GM13977 (cell line): ENCODE measurements at regions not wholly inside any gene's neighbourhood (a gene's known extent, or its start where the extent isn't known, plus 50 kb on each side); places are given as distances from the start of the nearest gene placed in this dataset.

Experiments used
- DNase-seq: peaks from one replicate; pipeline ENCODE4 v3.0.0; 2012; ENCODE audit warnings: low spot score
- in situ Hi-C: fragments of 300-500 bp; cut with MboI; formaldehyde crosslinking; loops from one replicate; pipeline ENCODE4 v1.12.0; 2022; ENCODE audit warnings: low sequenced_read_pairs, low pct_unique_long_range_greater_than_20kb, mixed read lengths, inconsistent platforms; ENCODE audit not compliant: unreplicated experiment
- TF ChIP-seq, protein P1 (sequence below): IDR thresholded peaks from 2 replicates; pipeline ENCODE4 v1.5.1; 2012; ENCODE audit warnings: mild to moderate bottlenecking, control low read depth; ENCODE audit not compliant: insufficient read depth; ENCODE audit errors: extremely low read depth, missing control alignments

DNA sequence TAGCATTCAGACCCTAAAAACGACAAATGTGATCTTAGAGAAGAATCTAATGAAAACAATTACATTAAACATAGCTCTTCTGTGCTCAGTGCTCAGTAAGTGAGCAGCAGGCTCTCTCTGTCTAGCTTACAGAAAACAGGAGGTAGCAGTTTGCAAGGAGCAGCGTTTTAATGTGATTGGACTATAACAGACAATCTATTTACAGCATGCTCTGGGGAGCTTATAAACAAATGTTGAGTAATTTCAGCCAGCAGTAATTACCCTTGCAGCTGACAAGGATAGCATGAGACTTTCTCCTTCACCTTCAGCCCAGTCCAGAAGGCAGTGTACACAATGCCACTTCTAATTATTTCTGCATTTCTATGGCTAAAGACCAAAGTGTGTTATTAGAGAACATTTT lies 270.4 kb downstream of the FIGN start:
- in situ Hi-C loops: no loop called here
- DNase-seq: no peak
- TF ChIP-seq, protein P1, sequence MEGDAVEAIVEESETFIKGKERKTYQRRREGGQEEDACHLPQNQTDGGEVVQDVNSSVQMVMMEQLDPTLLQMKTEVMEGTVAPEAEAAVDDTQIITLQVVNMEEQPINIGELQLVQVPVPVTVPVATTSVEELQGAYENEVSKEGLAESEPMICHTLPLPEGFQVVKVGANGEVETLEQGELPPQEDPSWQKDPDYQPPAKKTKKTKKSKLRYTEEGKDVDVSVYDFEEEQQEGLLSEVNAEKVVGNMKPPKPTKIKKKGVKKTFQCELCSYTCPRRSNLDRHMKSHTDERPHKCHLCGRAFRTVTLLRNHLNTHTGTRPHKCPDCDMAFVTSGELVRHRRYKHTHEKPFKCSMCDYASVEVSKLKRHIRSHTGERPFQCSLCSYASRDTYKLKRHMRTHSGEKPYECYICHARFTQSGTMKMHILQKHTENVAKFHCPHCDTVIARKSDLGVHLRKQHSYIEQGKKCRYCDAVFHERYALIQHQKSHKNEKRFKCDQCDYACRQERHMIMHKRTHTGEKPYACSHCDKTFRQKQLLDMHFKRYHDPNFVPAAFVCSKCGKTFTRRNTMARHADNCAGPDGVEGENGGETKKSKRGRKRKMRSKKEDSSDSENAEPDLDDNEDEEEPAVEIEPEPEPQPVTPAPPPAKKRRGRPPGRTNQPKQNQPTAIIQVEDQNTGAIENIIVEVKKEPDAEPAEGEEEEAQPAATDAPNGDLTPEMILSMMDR: no peak

DNA sequence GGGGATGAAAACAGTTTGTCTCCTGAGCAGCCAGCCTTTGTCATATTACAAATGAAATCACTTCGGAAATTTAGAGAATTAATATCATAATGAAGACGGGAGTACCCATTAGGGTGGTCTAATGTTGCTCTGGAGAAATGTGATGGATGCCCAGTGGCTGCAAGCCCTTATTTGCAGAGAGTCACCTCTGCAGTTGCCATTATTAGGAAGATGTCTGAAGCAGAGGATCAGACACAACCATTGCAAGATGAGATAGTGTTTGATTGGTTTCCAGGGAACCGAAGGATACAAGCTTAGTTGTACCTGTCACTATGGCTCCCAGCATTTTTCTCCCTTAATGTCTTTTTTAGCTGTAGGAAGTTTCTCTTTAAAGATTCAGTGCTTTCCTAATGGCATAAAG lies 272.4 kb downstream of the FIGN start:
- in situ Hi-C loops: no loop called here
- DNase-seq: no peak
- TF ChIP-seq, protein P1: no peak

DNA sequence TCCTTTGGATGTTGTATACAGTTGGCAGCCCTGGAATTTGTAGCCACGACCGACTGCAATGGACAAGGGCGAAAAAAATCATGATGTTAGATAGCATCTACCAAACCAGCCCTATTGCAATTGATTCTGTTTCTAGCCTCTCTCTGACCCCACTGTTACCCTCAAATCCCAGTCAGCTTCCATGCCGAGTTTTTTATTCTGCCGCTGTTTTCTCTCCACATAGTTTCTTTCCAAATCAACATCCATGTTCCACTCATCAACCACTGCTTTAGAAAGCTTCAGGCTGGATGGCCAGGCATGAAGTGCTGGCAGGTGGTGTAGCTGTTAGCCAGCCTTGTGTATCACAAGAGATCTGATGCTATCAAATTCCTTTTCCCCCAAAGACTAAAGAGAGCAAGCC lies 272.8 kb downstream of the FIGN start:
- no peak for DNase-seq
- in situ Hi-C loops: no loop called here
- TF ChIP-seq, protein P1: no peak

DNA sequence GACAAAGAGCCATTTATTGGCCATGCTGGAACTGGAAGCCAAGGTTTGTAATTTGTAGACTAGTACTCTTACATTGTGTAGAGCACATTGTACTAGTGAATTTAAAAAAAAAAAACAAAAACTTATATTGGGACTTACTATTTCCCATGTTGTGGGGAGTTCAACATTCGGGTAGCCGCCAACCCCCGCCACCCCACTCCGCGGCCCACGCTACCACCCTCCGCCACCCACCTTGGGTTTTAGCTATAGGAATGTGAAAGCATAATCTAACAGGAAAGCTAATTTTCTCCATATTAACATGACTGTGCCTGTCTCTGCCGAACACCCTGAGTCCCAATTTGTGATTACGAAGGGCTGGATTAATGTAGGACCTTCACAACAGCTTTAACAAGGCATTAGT lies 275.8 kb downstream of the FIGN start:
- no peak for DNase-seq
- in situ Hi-C loops: no loop called here
- TF ChIP-seq, protein P1: no peak

DNA sequence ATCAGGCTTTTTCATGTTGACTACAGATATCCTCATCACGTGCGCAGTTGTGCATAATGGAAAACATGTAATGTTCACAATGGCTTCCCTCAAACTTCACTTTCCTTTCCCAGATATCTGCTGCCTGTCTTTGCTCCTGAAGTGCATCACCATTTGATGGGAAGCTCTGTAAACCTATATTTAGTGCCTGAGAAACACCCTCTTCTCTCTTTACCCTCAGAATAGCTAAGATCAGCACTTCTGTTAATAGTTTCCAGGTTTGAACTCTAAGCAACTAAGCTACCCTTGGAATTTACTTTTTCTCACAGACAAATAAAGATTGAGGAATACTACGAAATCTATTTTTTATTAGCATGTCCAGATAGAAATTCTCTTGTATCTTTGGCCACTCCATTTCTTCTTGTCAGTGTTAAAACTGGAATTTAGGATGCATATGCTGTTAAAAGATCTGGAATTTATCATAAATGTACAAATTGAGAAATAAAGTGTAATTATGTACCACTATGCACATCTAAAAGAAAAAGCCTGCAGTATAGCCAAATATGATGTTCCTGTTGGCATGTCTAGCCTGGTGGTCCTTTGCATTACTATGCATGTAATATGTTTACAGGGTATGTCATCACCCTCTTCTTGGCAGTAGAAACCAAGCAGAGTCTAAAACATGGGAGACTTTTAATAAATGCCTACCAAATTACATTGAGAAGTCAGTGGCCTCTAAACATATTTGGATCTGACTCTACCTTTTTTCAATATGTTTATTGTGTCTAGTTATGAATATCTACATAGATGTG lies 278.7 kb downstream of the FIGN start:
- TF ChIP-seq, protein P1: no peak
- in situ Hi-C loops: no loop called here
- no peak for DNase-seq

DNA sequence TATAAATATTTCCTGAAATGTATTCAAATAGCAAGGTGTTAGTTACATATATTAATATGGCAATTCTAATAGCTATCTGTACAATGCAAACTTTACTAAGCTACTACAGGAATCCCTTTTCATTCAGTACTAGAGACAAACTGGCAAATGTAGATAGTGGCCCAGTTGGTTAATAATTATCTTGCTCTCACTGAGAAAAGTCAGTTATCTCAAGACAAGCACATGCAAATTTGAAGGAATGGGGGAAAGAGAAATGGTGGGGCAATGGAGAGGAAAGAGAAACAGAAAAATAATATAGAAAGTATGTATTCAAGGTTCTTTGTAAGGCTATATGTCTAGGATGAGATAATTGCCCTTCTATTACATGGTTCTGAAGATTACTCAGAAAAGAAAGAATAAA lies 280.0 kb downstream of the FIGN start:
- no peak for DNase-seq
- TF ChIP-seq, protein P1: no peak
- in situ Hi-C loops: no loop called here
